ENCODE measurements at regions not wholly inside any gene's neighbourhood (a gene's known extent, or its start where the extent isn't known, plus 50 kb on each side); places are given as distances from the start of the nearest gene placed in this dataset.
"Not testable (repeated sequence)": the region's sequence is repeated elsewhere in the genome, so short reads cannot be mapped to it uniquely, and the experiment has no call there.

DNA sequence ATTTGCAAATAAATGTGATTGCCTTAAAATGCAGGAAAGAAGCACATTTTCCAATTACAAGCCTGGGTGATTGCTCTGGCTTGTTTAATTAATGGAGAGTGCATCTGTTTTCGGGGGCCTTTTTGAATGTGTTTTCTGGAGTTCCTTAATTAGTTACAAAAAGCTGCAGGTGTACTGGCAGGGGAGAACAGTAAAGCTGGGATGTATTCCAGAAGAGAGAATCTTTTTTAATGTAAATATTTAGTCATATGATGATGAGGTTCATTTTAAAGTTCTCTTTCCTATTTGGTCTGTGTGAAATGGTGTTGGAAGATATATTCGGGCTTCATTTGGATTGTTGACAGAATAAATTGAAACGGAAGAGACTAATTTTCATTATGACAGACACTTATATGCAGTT lies 70.9 kb upstream of the N4BP1 start:
- no peak for DNase-seq (ENCODE audit: low read depth)

DNA sequence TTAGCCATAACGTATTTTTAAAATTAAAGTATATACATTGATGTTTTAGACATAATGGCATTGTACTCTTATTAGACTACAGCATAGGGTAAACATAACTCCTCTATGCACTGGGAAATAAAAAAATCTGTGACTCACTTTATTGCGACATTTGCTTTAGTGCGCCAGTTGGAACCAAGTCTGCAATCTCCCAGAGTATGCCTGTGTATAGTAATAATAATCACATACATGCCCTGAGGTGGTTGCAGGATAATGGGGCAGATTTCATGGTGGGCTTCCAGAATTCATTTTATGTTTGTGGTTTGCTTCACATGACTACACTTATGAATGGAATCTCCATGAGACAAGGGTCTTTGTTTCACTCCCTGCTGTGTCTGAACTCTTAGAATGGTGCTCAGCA lies 66.9 kb upstream of the N4BP1 start:
- no peak for DNase-seq (ENCODE audit: low read depth)

DNA sequence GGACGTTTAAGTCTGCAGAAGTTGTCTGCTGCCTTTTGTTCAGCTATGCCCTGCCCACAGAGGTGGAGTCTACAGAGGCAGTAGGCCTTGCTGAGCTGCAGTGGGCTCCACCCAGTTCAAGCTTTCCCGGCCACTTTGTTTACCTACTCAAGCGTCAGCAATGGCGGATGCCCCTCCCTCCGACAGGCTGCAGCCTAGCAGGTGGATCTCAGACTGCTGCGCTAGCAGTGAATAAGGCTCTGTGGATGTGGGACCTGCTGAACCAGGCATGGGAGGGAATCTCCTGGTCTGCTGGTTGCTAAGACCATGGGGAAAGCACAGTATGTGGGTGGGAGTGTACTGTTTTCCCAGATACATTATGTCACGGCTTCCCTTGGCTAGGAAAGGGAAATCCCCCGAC lies 58.2 kb upstream of the N4BP1 start:
- DNase-seq (ENCODE audit: low read depth) = not testable (repeated sequence)

DNA sequence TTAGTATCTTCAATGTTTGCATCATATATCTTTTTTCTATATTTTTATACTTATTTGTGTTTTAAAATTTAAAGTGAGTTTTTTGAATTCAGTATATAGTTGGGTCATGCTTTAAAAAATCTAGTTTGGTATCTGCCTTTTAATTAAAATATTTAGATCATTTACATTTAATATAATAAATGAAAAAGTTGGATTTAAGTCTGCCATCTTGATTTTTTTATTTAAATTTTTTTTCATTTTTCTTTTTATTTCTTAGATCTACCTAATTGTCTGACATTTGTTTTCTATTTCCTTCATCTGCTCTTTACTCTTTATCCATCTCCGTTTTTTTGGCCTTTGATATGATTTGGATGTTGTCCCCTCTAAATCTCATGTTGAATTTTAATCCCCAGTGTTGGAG lies 50.0 kb upstream of the N4BP1 start:
- no peak for DNase-seq (ENCODE audit: low read depth)
